GM19043 (cell line): ENCODE measurements at regions not wholly inside any gene's neighbourhood (a gene's known extent, or its start where the extent isn't known, plus 50 kb on each side); places are given as distances from the start of the nearest gene placed in this dataset.
A peak's percentile ranks its signal among the peaks of the same experiment; 100 is the strongest.

Source experiments
- ATAC-seq: cut with Tn5 transposase; IDR thresholded peaks from one replicate; pipeline ENCODE4 v1.9.1; 2021; ENCODE audit warnings: low read depth; ENCODE audit not compliant: unreplicated experiment

- ATAC-seq = no peak
Observed at GRCh38 chr3:4021162-4021561, 221.9 kb downstream of the LRRN1 start.

- ATAC-seq = no peak
Observed at GRCh38 chr3:4029135-4029534, 229.9 kb downstream of the LRRN1 start.

GRCh38 chr3:4030624-4031023, 231.4 kb downstream of the LRRN1 start:
- ATAC-seq = no peak

- ATAC-seq = no peak
Observed at GRCh38 chr3:4033296-4033695, 234.1 kb downstream of the LRRN1 start.

- ATAC-seq = no peak
Observed at GRCh38 chr3:4036046-4036445, 236.8 kb downstream of the LRRN1 start.

GRCh38 chr3:4038351-4038750, 239.1 kb downstream of the LRRN1 start:
- ATAC-seq = no peak

- no peak for ATAC-seq
Observed at GRCh38 chr3:4042070-4042469, 242.8 kb downstream of the LRRN1 start.

- no peak for ATAC-seq
Observed at GRCh38 chr3:4042869-4043268, 243.6 kb downstream of the LRRN1 start.

GRCh38 chr3:4043867-4044575, 244.8 kb downstream of the LRRN1 start:
- ATAC-seq = no peak

- no peak for ATAC-seq
Observed at GRCh38 chr3:4044619-4045018, 245.4 kb downstream of the LRRN1 start.

- no peak for ATAC-seq
Observed at GRCh38 chr3:4045756-4046155, 246.5 kb downstream of the LRRN1 start.

- no peak for ATAC-seq
Observed at GRCh38 chr3:4047366-4047765, 248.1 kb downstream of the LRRN1 start.

GRCh38 chr3:4052706-4053105, 250.5 kb upstream of the SETMAR start:
- no peak for ATAC-seq

GRCh38 chr3:4053975-4054374, 249.2 kb upstream of the SETMAR start:
- no peak for ATAC-seq

GRCh38 chr3:4060064-4060463, 243.1 kb upstream of the SETMAR start:
- no peak for ATAC-seq

- no peak for ATAC-seq
Observed at GRCh38 chr3:4060603-4061002, 242.6 kb upstream of the SETMAR start.

- no peak for ATAC-seq
Observed at GRCh38 chr3:4061195-4061594, 242.0 kb upstream of the SETMAR start.

- ATAC-seq = no peak
Observed at GRCh38 chr3:4061783-4062360, 241.3 kb upstream of the SETMAR start.

- no peak for ATAC-seq
Observed at GRCh38 chr3:4062621-4063020, 240.5 kb upstream of the SETMAR start.

GRCh38 chr3:4063916-4064574, 239.1 kb upstream of the SETMAR start:
- ATAC-seq = no peak

GRCh38 chr3:4065085-4065484, 238.1 kb upstream of the SETMAR start:
- peak; percentile 53 for ATAC-seq

GRCh38 chr3:4065554-4065953, 237.6 kb upstream of the SETMAR start:
- no peak for ATAC-seq
